A549 (cell line): ENCODE measurements at regions not wholly inside any gene's neighbourhood (a gene's known extent, or its start where the extent isn't known, plus 50 kb on each side); places are given as distances from the start of the nearest gene placed in this dataset.

Experiments
- ATAC-seq, 2 experiments: fragments of 200-7000 bp in 1 of 2; fragments of >200 bp in 1 of 2; cut with Nextera tagmentation in 1 of 2; cut with Tn5 transposase in 1 of 2; 3 replicates each; pipeline versions ENCODE4 v1.8.0 to v1.9.1; 2018 to 2020; ENCODE audit warnings: mild to moderate bottlenecking in 1 of 2, moderate library complexity in 1 of 2
- CTCF ChIA-PET: fragments of 300-600 bp; sonication (Branson Sonifier 250); formaldehyde crosslinking; extraction: SDS; loops from one replicate; lab custom pipeline; 2021; ENCODE audit warnings: antibody characterized with exemption, inconsistent platforms; lab: Yijun Ruan, JAX
- POLR2A ChIA-PET: fragments of 350-600 bp; formaldehyde crosslinking; extraction: SDS; loops from one replicate; lab custom pipeline; 2021; ENCODE audit warnings: antibody characterized with exemption, inconsistent platforms; lab: Yijun Ruan, JAX
- DNase-seq, 2 experiments: peaks; one replicate each; pipeline versions ENCODE4 v3.0.0 to v3.0.0-alpha.2; 2011 to 2016; ENCODE audit warnings: low read depth in 1 of 2, low spot score in 1 of 2
- FAIRE-seq: peaks from 2 replicates; lab custom pipeline; 2011; peaks lifted over from hg19 to GRCh38; lab: Jason Lieb, UNC
- H3K27ac ChIP-seq, 2 experiments: fragments of >200 bp; sonication (Bioruptor Twin); formaldehyde crosslinking; 3 replicates each; pipeline ENCODE4 v1.5.1; 2016 to 2017
- H3K4me1 ChIP-seq: fragments of >200 bp; sonication (Bioruptor Twin); formaldehyde crosslinking; 3 replicates; pipeline ENCODE4 v1.6.1; 2016
- H3K4me2 ChIP-seq: fragments of >200 bp; sonication (Bioruptor Twin); formaldehyde crosslinking; 3 replicates; pipeline ENCODE4 v1.6.1; 2016
- H3K4me3 ChIP-seq: fragments of >200 bp; sonication (Bioruptor Twin); formaldehyde crosslinking; 3 replicates; pipeline ENCODE4 v1.5.1; 2016
- H3K9me3 ChIP-seq: fragments of >200 bp; sonication (Bioruptor Twin); formaldehyde crosslinking; 3 replicates; pipeline ENCODE4 v1.6.1; 2016
- CEBPB ChIP-seq, 2 experiments: fragments of >200 bp in 1 of 2; sonication (Bioruptor Twin) in 1 of 2; formaldehyde crosslinking in 1 of 2; IDR thresholded peaks; 2 replicates each; pipeline ENCODE4 v1.6.1; 2012 to 2016
- EHF ChIP-seq: fragments of 250-450 bp; sonication (Bioruptor Pico); IDR thresholded peaks from 2 replicates; pipeline ENCODE4 v1.5.0; 2020; ENCODE audit warnings: mild to moderate bottlenecking
- EHMT2 ChIP-seq: fragments of 200-600 bp; sonication (generic); IDR thresholded peaks from 2 replicates; pipeline ENCODE4 v1.6.1; 2016; ENCODE audit warnings: antibody characterized with exemption, low read depth, mild to moderate bottlenecking, moderate library complexity
- FOSB ChIP-seq: fragments of 250-450 bp; sonication (Bioruptor Pico); IDR thresholded peaks from 2 replicates; pipeline ENCODE4 v1.5.0; 2020; ENCODE audit warnings: mild to moderate bottlenecking, moderate library complexity
- HDAC2 ChIP-seq: fragments of 200-600 bp; sonication (generic); IDR thresholded peaks from 2 replicates; pipeline ENCODE4 v1.6.1; 2016
- HEYL ChIP-seq: fragments of 250-450 bp; sonication (Bioruptor Pico); IDR thresholded peaks from 2 replicates; pipeline ENCODE4 v1.8.0; 2021; ENCODE audit warnings: mild to moderate bottlenecking, moderate library complexity
- KDM1A ChIP-seq: fragments of 200-600 bp; sonication (generic); IDR thresholded peaks from 2 replicates; pipeline ENCODE4 v1.6.1; 2016; ENCODE audit warnings: low read depth, mild to moderate bottlenecking
- MAFK ChIP-seq: fragments of 450-650 bp; IDR thresholded peaks from 2 replicates; pipeline ENCODE4 v1.6.1; 2014; ENCODE audit not compliant: partially characterized antibody
- MAZ ChIP-seq: fragments of 150-350 bp; IDR thresholded peaks from 2 replicates; pipeline ENCODE4 v1.6.1; 2014; ENCODE audit warnings: antibody characterized with exemption, low read depth, low read length, borderline replicate concordance
- NR3C1 ChIP-seq: fragments of >200 bp; sonication (Bioruptor Twin); formaldehyde crosslinking; IDR thresholded peaks from 3 replicates; pipeline ENCODE4 v1.6.1; 2017
- PHF8 ChIP-seq: fragments of 200-600 bp; sonication (generic); IDR thresholded peaks from 2 replicates; pipeline ENCODE4 v1.6.1; 2016; ENCODE audit warnings: low read depth, mild to moderate bottlenecking, antibody characterized with exemption, moderate library complexity, borderline replicate concordance
- POLR2A ChIP-seq: IDR thresholded peaks from 2 replicates; pipeline ENCODE4 v1.6.1; 2012; ENCODE audit warnings: mild to moderate bottlenecking, low read length
- RFX5 ChIP-seq: fragments of 450-650 bp; IDR thresholded peaks from 2 replicates; pipeline ENCODE4 v1.7.1; 2014; ENCODE audit warnings: antibody characterized with exemption, mild to moderate bottlenecking, moderate library complexity
- RNF2 ChIP-seq: fragments of 200-600 bp; sonication (generic); IDR thresholded peaks from 2 replicates; pipeline ENCODE4 v1.6.1; 2016; ENCODE audit warnings: low read depth, mild to moderate bottlenecking, antibody characterized with exemption, moderate library complexity, borderline replicate concordance
- SMC3 ChIP-seq: fragments of >200 bp; sonication (Bioruptor Twin); formaldehyde crosslinking; IDR thresholded peaks from 3 replicates; pipeline ENCODE4 v1.6.1; 2018; ENCODE audit warnings: inconsistent platforms
- SREBF2 ChIP-seq: fragments of 450-650 bp; IDR thresholded peaks from 2 replicates; pipeline ENCODE4 v1.6.1; 2014; ENCODE audit warnings: mild to moderate bottlenecking, moderate library complexity
- TP53 ChIP-seq: fragments of 250-450 bp; sonication (Bioruptor Pico); IDR thresholded peaks from 2 replicates; pipeline ENCODE4 v1.5.0; 2021; ENCODE audit warnings: mild to moderate bottlenecking, moderate library complexity
- ZFP36 ChIP-seq: fragments of 450-650 bp; IDR thresholded peaks from 2 replicates; pipeline ENCODE4 v1.6.1; 2014; ENCODE audit warnings: borderline replicate concordance; ENCODE audit not compliant: partially characterized antibody
- WGBS: methylation state at CpG from one replicate; pipeline ENCODE4 v1.1.6; 2017; ENCODE audit errors: missing lambda C conversion rate; 5-methylcytosine and 5-hydroxymethylcytosine counted together
- TF ChIP-seq, protein P1 (sequence below): fragments of 250-450 bp; sonication (Bioruptor Pico); IDR thresholded peaks from 2 replicates; pipeline ENCODE4 v1.5.0; 2020; ENCODE audit warnings: low read depth, mild to moderate bottlenecking, moderate library complexity
- TF ChIP-seq, protein P2 (sequence below): IDR thresholded peaks from 2 replicates; pipeline ENCODE4 v1.6.1; 2012; ENCODE audit warnings: low read depth, borderline replicate concordance
- TF ChIP-seq, protein P3 (sequence below): fragments of >200 bp; sonication (Bioruptor Twin); formaldehyde crosslinking; IDR thresholded peaks from 3 replicates; pipeline ENCODE4 v1.5.1; 2016

DNA sequence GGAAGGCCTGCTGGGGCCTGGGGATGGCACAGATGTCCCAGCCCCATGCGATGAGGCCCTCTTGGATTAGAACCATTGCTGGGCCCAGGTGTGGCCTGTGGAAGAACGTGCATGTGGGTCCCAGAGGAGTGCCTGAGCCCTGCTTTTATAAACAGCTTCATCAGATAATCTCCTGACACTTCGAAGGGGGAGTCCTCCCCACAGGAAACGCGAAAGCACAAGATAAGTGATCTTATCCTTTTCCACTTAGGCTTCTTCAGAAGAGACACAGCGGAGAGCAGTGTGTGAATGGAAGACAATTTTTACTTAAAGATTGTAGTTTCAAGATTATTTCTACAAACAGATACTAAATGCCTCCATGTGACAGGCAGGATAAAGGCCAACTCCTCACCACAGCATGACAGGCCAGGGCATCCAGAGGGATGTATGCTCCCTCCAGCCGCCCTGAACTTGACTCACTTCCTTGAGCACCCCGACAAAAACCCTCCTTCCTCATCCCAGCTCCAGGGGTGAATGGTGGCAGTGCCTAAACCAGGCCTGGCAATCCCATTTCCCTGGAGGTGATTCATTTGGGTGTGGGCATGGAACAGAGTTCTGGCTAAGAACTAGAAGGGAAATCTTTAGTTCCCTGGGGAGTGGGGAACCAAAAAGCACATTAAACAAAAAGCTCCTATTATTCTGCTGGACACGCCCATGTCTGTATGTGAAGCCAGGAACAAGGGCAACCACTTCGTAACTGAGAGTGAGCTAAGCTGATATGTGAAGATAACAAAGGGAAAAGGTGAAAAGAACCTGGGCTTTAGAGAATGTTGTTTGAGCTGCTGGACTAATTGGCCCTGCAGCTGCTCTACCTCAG, 56.2 kb upstream of the TMEM163 start (continued):
- no peak for TF ChIP-seq EHF (CRISPR knock-in tag)
- no peak for TF ChIP-seq TP53
- no peak for TF ChIP-seq KDM1A
- TF ChIP-seq POLR2A: no peak
- no peak for TF ChIP-seq HDAC2
- TF ChIP-seq, all 56 proteins: peak for 0

DNA sequence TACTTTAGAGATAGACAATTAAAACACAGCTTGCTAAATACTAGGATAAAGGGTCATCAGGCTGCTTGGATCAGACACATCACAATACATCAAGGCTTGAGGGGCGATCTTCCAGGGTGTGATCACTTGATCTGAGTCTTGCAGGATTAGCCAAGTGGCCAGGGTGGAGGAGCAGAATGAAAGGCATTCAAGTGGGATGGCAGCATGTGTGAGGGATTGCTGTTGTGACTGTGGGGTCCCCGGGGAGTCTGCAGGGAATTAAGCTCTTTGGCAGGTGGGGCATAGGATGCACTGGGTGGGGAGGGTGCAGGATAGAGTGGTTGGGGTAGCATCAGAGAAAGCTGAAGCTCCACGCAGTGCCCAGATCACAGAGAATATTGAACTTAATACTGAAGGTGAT, 58.0 kb upstream of the TMEM163 start:
- H3K9me3 ChIP-seq: no peaks in the 10 kb centered on the region
- no peak overlapping the region for H3K27ac ChIP-seq
- CTCF ChIA-PET: interaction anchor here (0.6 to 1.0 kb wide), 2 partner anchors 316 to 1897 kb away, joined by 3 read pairs; no protein-coding TSS in a partner anchor
- ATAC-seq: no peak
- TF ChIP-seq SREBF2 (no peak), PHF8 (no peak), MAFK (no peak), RNF2 (no peak), FOSB (CRISPR knock-in tag) (no peak), CEBPB (IDR thresholded peaks at IDR 0.05) (no peak), ZFP36 (no peak), KDM1A (no peak)
- TF ChIP-seq, protein P1, sequence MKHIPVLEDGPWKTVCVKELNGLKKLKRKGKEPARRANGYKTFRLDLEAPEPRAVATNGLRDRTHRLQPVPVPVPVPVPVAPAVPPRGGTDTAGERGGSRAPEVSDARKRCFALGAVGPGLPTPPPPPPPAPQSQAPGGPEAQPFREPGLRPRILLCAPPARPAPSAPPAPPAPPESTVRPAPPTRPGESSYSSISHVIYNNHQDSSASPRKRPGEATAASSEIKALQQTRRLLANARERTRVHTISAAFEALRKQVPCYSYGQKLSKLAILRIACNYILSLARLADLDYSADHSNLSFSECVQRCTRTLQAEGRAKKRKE (CRISPR knock-in tag): no peak
- TF ChIP-seq, all 56 proteins: peak for 0
- FAIRE-seq: no peak
- 53% methylated on average over 3 of the region's 3 CpGs for WGBS
- H3K4me1 ChIP-seq: no peaks in the 10 kb centered on the region
- H3K4me3 ChIP-seq: no peak overlapping the region
- POLR2A ChIA-PET: no interaction called here
- DNase-seq: no peak
- no peak overlapping the region for H3K4me2 ChIP-seq

DNA sequence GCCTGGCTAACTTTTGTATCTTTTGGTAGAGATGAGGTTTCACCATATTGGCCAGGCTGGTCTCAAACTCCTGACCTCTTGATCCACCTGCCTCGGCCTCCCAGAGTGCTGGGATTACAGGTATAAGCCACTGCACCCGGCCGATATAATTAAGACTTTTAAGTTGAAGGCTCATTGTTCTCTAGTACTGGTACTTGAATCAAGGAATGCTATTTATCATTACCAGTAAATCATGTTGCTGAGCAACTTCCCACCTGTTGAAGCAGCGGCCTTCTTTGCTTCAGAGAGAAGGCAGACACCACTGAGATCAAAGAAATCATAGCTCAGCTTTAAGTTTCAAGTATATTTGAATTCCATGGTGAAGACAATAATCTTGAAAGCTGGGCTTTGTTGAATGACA, 58.8 kb upstream of the TMEM163 start:
- no peak for DNase-seq
- H3K27ac ChIP-seq: no peak overlapping the region
- no peak for FAIRE-seq
- WGBS: 10% methylated on average over 4 of the region's 4 CpGs
- CTCF ChIA-PET: no interaction called here
- ATAC-seq: no peak
- POLR2A ChIA-PET: no interaction called here
- H3K4me2 ChIP-seq: no peak overlapping the region
- TF ChIP-seq MAFK: no peak
- TF ChIP-seq HEYL (CRISPR knock-in tag): no peak
- TF ChIP-seq EHMT2: no peak
- TF ChIP-seq RFX5: no peak
- no peak for TF ChIP-seq NR3C1
- TF ChIP-seq MAZ: no peak
- no peak for TF ChIP-seq SMC3
- TF ChIP-seq, protein P2, sequence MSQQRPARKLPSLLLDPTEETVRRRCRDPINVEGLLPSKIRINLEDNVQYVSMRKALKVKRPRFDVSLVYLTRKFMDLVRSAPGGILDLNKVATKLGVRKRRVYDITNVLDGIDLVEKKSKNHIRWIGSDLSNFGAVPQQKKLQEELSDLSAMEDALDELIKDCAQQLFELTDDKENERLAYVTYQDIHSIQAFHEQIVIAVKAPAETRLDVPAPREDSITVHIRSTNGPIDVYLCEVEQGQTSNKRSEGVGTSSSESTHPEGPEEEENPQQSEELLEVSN: no peak
- TF ChIP-seq, protein P3, sequence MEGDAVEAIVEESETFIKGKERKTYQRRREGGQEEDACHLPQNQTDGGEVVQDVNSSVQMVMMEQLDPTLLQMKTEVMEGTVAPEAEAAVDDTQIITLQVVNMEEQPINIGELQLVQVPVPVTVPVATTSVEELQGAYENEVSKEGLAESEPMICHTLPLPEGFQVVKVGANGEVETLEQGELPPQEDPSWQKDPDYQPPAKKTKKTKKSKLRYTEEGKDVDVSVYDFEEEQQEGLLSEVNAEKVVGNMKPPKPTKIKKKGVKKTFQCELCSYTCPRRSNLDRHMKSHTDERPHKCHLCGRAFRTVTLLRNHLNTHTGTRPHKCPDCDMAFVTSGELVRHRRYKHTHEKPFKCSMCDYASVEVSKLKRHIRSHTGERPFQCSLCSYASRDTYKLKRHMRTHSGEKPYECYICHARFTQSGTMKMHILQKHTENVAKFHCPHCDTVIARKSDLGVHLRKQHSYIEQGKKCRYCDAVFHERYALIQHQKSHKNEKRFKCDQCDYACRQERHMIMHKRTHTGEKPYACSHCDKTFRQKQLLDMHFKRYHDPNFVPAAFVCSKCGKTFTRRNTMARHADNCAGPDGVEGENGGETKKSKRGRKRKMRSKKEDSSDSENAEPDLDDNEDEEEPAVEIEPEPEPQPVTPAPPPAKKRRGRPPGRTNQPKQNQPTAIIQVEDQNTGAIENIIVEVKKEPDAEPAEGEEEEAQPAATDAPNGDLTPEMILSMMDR: no peak
- no peaks in the 10 kb centered on the region for H3K4me1 ChIP-seq
- no peaks in the 10 kb centered on the region for H3K9me3 ChIP-seq
- H3K4me3 ChIP-seq: no peak overlapping the region
